Pancreas (tissue), 10 donors: ENCODE measurements at regions not wholly inside any gene's neighbourhood (a gene's known extent, or its start where the extent isn't known, plus 50 kb on each side); places are given as distances from the start of the nearest gene placed in this dataset.

Experiments
- ATAC-seq, 4 donors: fragments of 200-7000 bp; cut with Tn5 transposase; one replicate each; pipeline versions ENCODE4 v1.8.0 to v1.9.1; 2020; ENCODE audit warnings: mild to moderate bottlenecking in 4 of 4, moderate library complexity in 4 of 4
- DNase-seq, 6 donors: peaks; one replicate each; pipeline ENCODE4 v3.0.0-alpha.2; 2020
- FAIRE-seq: peaks from 2 replicates; lab custom pipeline; 2012; peaks lifted over from hg19 to GRCh38; lab: Jason Lieb, UNC
- H3K27ac ChIP-seq, 4 donors: fragments of 200-600 bp; sonication (generic); 1 replicate in 3 of 4; 2 replicates in 1 of 4; pipeline versions ENCODE4 v1.5.0 to v1.8.0; 2020
- H3K27me3 ChIP-seq, 4 donors: fragments of 200-600 bp; one replicate each; pipeline ENCODE4 v1.8.0; 2021
- H3K36me3 ChIP-seq, 3 donors: fragments of 200-600 bp; sonication (generic) in 1 of 3; one replicate each; pipeline versions ENCODE4 v1.5.0 to v1.8.0; 2020 to 2021
- H3K4me1 ChIP-seq, 3 donors: fragments of 200-600 bp; one replicate each; pipeline ENCODE4 v1.8.0; 2021
- H3K4me3 ChIP-seq, 4 donors: fragments of 200-600 bp; sonication (generic) in 2 of 4; one replicate each; pipeline versions ENCODE4 v1.5.0 to v1.8.0; 2020 to 2021
- H3K9me3 ChIP-seq, 4 donors: fragments of 200-600 bp; one replicate each; pipeline ENCODE4 v1.8.0; 2021
- WGBS, 2 donors: extraction: QIAGEN DNeasy Blood & Tissue Kit; methylation state at CpG; one replicate each; pipeline ENCODE4 v1.1.7; 2013; 5-methylcytosine and 5-hydroxymethylcytosine counted together
- intact Hi-C, 3 donors: fragments of 100-400 bp; cut with DNase I; formaldehyde crosslinking; loops; one replicate each; pipeline versions ENCODE4 v1.11.1 to v1.14.2; 2022
- TF ChIP-seq, protein P1 (sequence below), 4 donors: fragments of 200-600 bp; sonication (generic) in 3 of 4; IDR thresholded peaks; one replicate each; pipeline versions ENCODE4 v1.5.0 to v1.8.0; 2021; ENCODE audit warnings: antibody characterized with exemption in 4 of 4
- donor health status: healthy with polysubstance abuse.
- donor health status: DM: no; HTN: no; CAD: no; lungs with moderate emphysema.
- donor health status: DM: no; HTN: no; CAD: no.
- donor health status: control.
- donor health status: control.
- donor health status: Bipolar disorder and iron deficiency.
- donor health status: DM: yes; HTN: yes; CAD: no.
- donor health status: DM: no; HTN: no; CAD: no.
- donor health status: DM: no; HTN: no; CAD: no.
- donor health status: DM: yes; HTN: yes; CAD: no.

- Histone ChIP-seq H3K27me3 (no peaks in the 10 kb centered on the region), H3K27ac (no peak overlapping the region), H3K4me1 (no peaks in the 10 kb centered on the region), H3K9me3 (no peaks in the 10 kb centered on the region), H3K36me3 (no peaks in the 10 kb centered on the region), H3K4me3 (no peak overlapping the region)
- WGBS, 2 donors: 43 to 45% methylated on average over 6 of the region's 6 CpGs
- TF ChIP-seq, protein P1, sequence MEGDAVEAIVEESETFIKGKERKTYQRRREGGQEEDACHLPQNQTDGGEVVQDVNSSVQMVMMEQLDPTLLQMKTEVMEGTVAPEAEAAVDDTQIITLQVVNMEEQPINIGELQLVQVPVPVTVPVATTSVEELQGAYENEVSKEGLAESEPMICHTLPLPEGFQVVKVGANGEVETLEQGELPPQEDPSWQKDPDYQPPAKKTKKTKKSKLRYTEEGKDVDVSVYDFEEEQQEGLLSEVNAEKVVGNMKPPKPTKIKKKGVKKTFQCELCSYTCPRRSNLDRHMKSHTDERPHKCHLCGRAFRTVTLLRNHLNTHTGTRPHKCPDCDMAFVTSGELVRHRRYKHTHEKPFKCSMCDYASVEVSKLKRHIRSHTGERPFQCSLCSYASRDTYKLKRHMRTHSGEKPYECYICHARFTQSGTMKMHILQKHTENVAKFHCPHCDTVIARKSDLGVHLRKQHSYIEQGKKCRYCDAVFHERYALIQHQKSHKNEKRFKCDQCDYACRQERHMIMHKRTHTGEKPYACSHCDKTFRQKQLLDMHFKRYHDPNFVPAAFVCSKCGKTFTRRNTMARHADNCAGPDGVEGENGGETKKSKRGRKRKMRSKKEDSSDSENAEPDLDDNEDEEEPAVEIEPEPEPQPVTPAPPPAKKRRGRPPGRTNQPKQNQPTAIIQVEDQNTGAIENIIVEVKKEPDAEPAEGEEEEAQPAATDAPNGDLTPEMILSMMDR (IDR thresholded peaks at IDR 0.05): no peak
- intact Hi-C loops: no loop called here
- ATAC-seq (no peak), FAIRE-seq (no peak), DNase-seq (no peak)
These were observed 99.3 kb downstream of the C1QL2 start for GRCh38 chr2:119059287-119059686.

- 88 to 89% methylated on average over 6 of the region's 6 CpGs for WGBS, 2 donors
- intact Hi-C loops: no loop called here
- Histone ChIP-seq H3K4me3 (no peak overlapping the region), H3K27ac (no peak overlapping the region), H3K9me3 (no peaks in the 10 kb centered on the region), H3K4me1 (no peaks in the 10 kb centered on the region), H3K27me3 (no peaks in the 10 kb centered on the region), H3K36me3 (no peaks in the 10 kb centered on the region)
- ATAC-seq: no peak
- no peak for DNase-seq
- TF ChIP-seq, protein P1 (IDR thresholded peaks at IDR 0.05): no peak
- no peak for FAIRE-seq
These were observed 104.7 kb downstream of the C1QL2 start for GRCh38 chr2:119053700-119054436.

GRCh38 chr2:119051263-119051662, 107.3 kb downstream of the C1QL2 start:
- Histone ChIP-seq H3K27ac (no peak overlapping the region), H3K36me3 (no peaks in the 10 kb centered on the region), H3K4me1 (no peaks in the 10 kb centered on the region), H3K27me3 (no peaks in the 10 kb centered on the region), H3K4me3 (no peak overlapping the region), H3K9me3 (no peaks in the 10 kb centered on the region)
- TF ChIP-seq, protein P1 (IDR thresholded peaks at IDR 0.05): no peak
- ATAC-seq (no peak), FAIRE-seq (no peak), DNase-seq (no peak)
- intact Hi-C loops: no loop called here
- 49 to 53% methylated on average over 2 of the region's 2 CpGs for WGBS, 2 donors

DNA sequence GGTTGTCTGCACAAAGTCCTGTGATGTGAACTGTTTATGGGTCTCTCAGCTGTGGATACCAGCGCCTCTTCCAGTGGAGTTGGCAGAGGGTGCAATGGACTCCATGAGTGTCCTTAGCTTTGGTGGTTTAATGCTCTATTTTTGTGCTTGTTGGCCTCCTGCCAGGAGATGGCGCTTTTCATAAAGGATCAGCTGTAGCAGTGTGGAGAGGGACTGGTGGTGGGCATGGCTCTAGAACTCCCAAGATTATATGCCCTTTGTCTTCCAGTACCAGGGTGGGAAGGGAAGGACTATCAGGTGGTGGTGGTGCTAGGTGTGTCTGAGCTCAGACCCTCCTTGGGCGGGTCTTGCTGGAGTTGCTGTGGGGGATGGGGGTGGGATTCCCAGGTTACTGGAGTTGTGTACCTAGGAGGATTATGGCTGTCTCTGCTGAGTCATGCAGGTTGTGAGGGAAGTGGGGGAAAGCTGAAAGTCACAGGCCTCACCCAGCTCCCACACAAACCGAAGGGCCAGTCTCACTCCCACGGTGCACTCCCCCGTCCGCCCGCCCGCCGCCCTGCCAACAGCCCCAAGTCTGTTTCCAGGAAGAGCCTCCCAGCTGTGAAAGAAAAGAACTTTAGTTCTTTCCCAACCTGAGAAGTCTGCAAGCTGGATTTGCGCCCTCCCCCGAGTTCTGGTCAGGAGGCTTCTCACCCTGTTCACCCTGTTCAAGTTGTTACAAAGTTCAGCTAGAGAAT, 108.1 kb downstream of the MARCO start:
- no peak for DNase-seq
- FAIRE-seq: no peak
- TF ChIP-seq, protein P1 (IDR thresholded peaks at IDR 0.05): no peak
- intact Hi-C loops: no loop called here
- Histone ChIP-seq H3K36me3 (no peaks in the 10 kb centered on the region), H3K4me3 (no peak overlapping the region), H3K4me1 (no peaks in the 10 kb centered on the region), H3K9me3 (no peaks in the 10 kb centered on the region), H3K27ac (no peak overlapping the region), H3K27me3 (no peaks in the 10 kb centered on the region)
- no peak for ATAC-seq
- 85 to 88% methylated on average over 12 of the region's 12 CpGs for WGBS, 2 donors
